Stomach smooth muscle (tissue), 2 donors: ENCODE measurements at regions not wholly inside any gene's neighbourhood (a gene's known extent, or its start where the extent isn't known, plus 50 kb on each side); places are given as distances from the start of the nearest gene placed in this dataset.

Source experiments
- H3K27ac ChIP-seq: one replicate; pipeline ENCODE4 v1.7.0; 2013; ENCODE audit warnings: mild to moderate bottlenecking, low read length, inconsistent platforms
- H3K27me3 ChIP-seq, 2 donors: one replicate each; pipeline ENCODE4 v1.7.0; 2013; ENCODE audit warnings: low read length in 2 of 2; ENCODE audit not compliant: insufficient read depth in 2 of 2, control insufficient read depth in 1 of 2
- H3K36me3 ChIP-seq, 2 donors: one replicate each; pipeline ENCODE4 v1.7.0; 2013; ENCODE audit warnings: low read length in 2 of 2; ENCODE audit not compliant: control insufficient read depth in 2 of 2, insufficient read depth in 2 of 2
- H3K4me1 ChIP-seq: one replicate; pipeline ENCODE4 v1.7.0; 2013; ENCODE audit warnings: low read length; ENCODE audit not compliant: control insufficient read depth, insufficient read depth
- H3K4me3 ChIP-seq, 2 donors: one replicate each; pipeline ENCODE4 v1.7.0; 2013; ENCODE audit warnings: low read length in 2 of 2
- H3K9ac ChIP-seq, 2 donors: one replicate each; pipeline ENCODE4 v1.7.0; 2013; ENCODE audit warnings: low read length in 2 of 2, mild to moderate bottlenecking in 1 of 2
- H3K9me3 ChIP-seq, 2 donors: one replicate each; pipeline ENCODE4 v1.7.0; 2013; ENCODE audit warnings: low read length in 2 of 2; ENCODE audit not compliant: control insufficient read depth in 2 of 2
- donor health status: healthy.
- donor health status: Pancreatic carcinoma.

DNA sequence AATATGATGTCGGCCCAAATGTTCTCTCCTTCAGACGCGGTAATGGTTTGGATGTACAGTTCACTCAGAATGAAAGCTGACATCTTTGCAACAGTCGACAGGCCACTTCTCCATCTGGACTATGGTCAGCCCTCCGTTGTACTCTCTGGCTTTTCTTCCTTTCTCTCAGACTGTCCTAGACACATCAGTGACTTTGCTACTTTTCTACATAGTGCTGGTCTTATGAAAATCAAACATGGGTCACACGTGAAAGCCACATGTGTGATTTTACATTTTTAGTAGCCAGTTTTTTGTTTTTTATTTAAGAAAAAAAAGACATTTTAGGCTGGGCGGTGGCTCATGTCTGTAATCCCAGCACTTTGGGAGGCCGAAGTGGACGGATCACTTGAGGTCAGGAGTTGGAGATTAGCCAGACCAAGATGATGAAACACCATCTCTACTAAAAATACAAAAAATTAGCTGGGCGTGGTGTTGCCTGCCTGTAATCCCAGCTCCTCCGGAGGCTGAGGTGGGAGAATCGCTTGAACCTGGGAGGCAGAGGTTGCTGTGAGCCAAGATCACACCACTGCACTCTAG, 644.1 kb downstream of the KCNJ2 start:
- Histone ChIP-seq H3K4me1 (no peaks in the 10 kb centered on the region), H3K27me3 (no peaks in the 10 kb centered on the region), H3K9ac (no peak overlapping the region), H3K27ac (no peak overlapping the region), H3K36me3 (no peaks in the 10 kb centered on the region), H3K9me3 (no peaks in the 10 kb centered on the region), H3K4me3 (no peak overlapping the region)

DNA sequence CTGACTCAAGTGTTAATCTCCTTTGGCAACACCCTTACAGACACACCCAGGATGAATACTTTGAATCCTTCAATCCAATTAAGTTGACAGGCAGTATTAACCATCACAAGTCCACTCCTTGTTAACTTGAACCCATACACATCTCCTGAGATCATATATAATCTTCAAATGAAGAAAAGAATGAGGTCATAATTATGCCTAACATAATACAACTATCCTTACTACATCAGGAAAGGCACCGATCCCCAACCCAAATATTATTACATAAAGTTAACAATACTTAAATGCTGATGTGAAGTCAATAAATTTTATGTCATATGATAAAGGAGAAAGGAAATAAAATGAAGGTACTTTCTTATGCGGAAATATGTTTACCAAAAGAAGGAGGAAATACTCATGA, 649.9 kb downstream of the KCNJ2 start:
- no peak overlapping the region for H3K9ac ChIP-seq
- no peak overlapping the region for H3K27ac ChIP-seq
- H3K4me1 ChIP-seq, result no peaks in the 10 kb centered on the region
- H3K36me3 ChIP-seq, result no peaks in the 10 kb centered on the region
- H3K9me3 ChIP-seq, result no peaks in the 10 kb centered on the region
- no peaks in the 10 kb centered on the region for H3K27me3 ChIP-seq
- no peak overlapping the region for H3K4me3 ChIP-seq

DNA sequence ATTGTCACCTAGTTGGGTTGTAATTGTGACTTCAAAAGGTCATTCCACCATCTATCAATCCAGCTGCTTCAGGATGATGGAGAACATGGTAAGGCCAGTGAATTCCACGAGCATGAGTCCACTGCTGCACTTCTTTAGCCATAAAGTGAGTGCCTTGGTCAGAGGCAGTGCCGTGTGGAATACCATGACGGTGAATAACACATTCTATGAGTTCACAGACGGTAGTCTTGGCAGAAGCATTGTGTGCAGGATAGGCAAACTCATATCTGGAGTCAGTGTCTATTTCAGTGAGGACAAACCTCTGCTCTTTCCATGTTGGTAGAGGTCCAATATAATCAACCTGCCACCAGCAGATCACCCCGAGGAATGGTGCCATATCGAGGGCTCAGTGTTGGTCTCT, 650.9 kb downstream of the KCNJ2 start:
- Histone ChIP-seq H3K4me3 (no peak overlapping the region), H3K27me3 (no peaks in the 10 kb centered on the region), H3K27ac (no peak overlapping the region), H3K9ac (no peak overlapping the region), H3K4me1 (no peaks in the 10 kb centered on the region), H3K36me3 (no peaks in the 10 kb centered on the region), H3K9me3 (no peaks in the 10 kb centered on the region)

DNA sequence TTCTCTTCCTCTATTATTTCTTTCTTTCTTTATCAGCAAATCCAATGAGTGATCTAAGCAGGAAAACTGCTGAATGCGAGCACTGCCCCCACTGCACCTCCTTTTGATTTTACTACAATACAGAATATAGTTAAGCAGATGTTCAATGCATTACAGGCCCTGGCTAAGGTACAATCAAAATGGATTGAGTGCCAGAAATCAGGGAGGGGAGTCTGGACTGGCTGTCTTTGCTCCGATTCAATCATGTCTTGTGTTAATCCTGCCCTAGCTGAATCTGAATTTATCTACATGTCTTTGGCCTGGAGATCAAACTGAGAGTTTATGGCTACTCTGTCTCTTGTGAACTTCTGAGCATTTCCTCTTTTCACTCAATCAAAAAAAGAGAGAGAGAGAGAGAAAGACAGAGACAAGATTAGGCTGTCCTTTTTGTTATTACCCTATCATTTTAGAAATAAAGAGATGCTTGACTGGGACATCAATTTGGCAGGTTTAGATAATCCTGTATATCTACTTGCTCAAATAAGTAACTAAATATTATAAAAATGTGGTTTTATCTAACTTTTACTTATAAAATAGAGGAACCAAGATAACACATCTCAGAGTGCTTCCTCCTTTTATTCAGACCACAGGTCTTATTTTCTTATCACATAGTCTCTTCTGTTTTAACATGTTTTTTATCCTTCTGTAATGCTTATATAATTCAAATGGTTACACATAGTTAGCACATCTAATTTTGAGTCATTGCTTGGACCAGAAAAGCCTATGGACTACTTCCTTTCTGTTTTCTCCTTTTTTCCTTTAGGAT, 656.2 kb downstream of the KCNJ2 start:
- no peaks in the 10 kb centered on the region for H3K9me3 ChIP-seq
- H3K27ac ChIP-seq, result no peak overlapping the region
- no peaks in the 10 kb centered on the region for H3K27me3 ChIP-seq

DNA sequence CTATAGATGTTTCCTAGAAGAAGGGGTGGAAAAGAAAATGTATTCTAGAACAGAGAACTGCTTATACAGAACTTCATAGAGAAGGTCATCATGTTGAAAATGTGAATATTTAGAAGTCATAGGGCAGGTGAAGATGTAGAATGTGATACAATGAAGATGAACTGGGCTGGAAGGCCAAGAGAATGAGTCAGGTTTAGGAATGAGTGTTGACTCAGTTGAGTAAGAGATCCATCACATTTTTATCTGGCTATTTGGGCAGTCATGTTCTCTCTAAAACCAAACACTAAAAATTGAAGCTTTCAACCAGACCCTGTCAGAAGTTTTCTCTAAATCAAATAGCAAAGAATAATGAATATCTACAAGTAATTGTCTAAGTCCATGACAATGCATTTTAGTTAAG, 660.5 kb downstream of the KCNJ2 start:
- Histone ChIP-seq H3K4me1 (no peaks in the 10 kb centered on the region), H3K36me3 (no peaks in the 10 kb centered on the region), H3K27me3 (no peaks in the 10 kb centered on the region), H3K9me3 (no peaks in the 10 kb centered on the region), H3K9ac (no peak overlapping the region), H3K4me3 (no peak overlapping the region), H3K27ac (no peak overlapping the region)

More for the DNA sequence above, 656.2 kb downstream of the KCNJ2 start:
- H3K9ac ChIP-seq, result no peak overlapping the region
- H3K4me3 ChIP-seq, result no peak overlapping the region
- no peaks in the 10 kb centered on the region for H3K4me1 ChIP-seq
- no peaks in the 10 kb centered on the region for H3K36me3 ChIP-seq

DNA sequence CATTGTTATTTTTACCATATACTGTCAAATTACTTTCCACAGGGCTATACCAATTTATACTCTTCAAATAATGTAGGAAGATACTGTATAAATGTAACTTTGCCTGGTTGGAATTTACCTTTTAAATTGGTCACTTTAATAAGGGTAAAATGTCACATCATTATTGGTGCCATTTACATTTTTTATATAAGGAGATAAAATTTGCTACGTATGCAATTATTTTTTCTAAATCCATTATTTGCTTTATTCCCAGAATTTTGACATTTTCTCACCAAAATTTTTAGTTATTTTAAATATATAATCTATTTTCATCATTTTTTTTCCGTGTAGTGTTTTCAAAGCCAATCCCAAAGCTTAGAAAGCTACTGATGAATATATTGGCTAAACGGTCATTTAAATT, 664.7 kb downstream of the KCNJ2 start:
- no peak overlapping the region for H3K27ac ChIP-seq
- no peaks in the 10 kb centered on the region for H3K4me1 ChIP-seq
- no peaks in the 10 kb centered on the region for H3K27me3 ChIP-seq
- no peak overlapping the region for H3K9ac ChIP-seq
- H3K9me3 ChIP-seq, result no peaks in the 10 kb centered on the region
- H3K36me3 ChIP-seq, result no peaks in the 10 kb centered on the region
- H3K4me3 ChIP-seq, result no peak overlapping the region

DNA sequence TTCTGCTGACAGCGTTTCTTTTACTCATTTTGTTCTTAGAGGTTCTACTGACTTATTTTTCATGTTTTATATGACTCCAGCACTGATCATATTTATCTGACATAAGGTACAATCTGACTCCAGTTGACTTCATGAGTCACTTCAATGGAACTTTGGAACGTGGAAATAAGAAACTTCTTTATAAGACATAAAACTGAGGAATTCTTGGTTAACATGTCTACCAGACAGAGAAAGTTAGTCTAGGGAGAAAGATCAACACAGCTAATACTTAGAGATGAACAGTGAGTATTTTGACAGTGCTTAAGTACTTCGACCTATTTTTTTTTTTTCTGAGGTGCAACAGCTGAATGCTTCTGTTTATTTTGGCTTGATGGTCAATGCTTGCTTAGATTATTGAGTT, 679.5 kb downstream of the KCNJ2 start:
- H3K27me3 ChIP-seq, result no peaks in the 10 kb centered on the region
- no peak overlapping the region for H3K9ac ChIP-seq
- no peaks in the 10 kb centered on the region for H3K36me3 ChIP-seq
- no peaks in the 10 kb centered on the region for H3K9me3 ChIP-seq
- no peak overlapping the region for H3K4me3 ChIP-seq
- H3K27ac ChIP-seq, result no peak overlapping the region
- H3K4me1 ChIP-seq, result no peaks in the 10 kb centered on the region

DNA sequence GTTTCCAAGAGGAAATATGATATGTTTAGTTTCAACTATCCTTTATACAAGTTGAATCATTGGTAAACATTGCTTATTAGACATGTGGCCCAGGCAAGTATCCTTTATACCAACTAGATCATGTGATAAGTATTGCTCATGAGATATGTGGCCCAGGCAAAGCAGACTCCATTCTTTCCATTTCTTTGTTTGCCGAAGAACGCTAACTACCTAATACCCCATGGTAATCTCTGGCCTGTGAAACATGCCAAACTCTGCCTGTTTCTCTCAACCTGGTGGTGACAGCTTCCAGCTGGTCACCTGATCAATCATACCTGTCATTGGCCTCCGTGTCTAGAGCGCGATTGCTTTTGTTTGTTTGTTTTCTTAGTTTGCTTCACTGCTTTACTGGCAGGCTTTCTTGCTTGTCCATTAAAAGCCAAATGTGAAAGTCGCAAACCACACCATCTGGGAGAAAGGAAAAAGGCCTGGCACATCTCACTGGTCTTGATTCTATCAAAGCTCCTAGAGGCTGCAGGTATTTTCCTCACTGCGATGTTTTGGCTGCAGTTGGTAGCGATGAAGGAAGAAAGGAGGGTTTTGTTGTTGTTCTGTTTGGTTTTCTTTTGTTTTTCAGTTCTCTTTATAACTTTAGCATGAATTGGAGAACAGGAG, 686.2 kb downstream of the KCNJ2 start:
- no peaks in the 10 kb centered on the region for H3K9me3 ChIP-seq
- H3K9ac ChIP-seq, result no peak overlapping the region
- no peak overlapping the region for H3K4me3 ChIP-seq
- H3K27ac ChIP-seq, result no peak overlapping the region
- H3K4me1 ChIP-seq, result no peaks in the 10 kb centered on the region
- H3K27me3 ChIP-seq, result no peaks in the 10 kb centered on the region
- no peaks in the 10 kb centered on the region for H3K36me3 ChIP-seq

DNA sequence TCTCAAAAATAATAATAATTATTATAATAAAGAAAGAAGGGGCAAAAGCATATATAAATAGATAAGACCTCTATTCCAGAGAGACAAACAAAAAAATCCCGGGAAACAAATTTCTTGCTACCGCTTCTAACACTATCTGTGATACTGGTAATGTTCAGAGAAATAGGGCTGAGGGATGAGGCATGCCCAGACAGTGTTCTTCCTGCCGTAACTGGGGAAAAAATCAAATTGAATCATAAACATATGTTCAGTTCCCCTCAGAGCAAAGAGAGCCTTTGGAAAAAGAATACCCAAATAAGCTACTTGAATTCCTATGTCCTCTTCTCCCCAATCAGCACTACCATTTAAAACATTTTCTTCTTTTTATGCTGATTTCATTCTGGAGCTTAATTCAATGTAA, 688.0 kb downstream of the KCNJ2 start:
- H3K4me3 ChIP-seq, result no peak overlapping the region
- H3K27me3 ChIP-seq, result no peaks in the 10 kb centered on the region
- H3K27ac ChIP-seq, result no peak overlapping the region
- no peaks in the 10 kb centered on the region for H3K9me3 ChIP-seq
- no peak overlapping the region for H3K9ac ChIP-seq
- no peaks in the 10 kb centered on the region for H3K4me1 ChIP-seq
- H3K36me3 ChIP-seq, result no peaks in the 10 kb centered on the region

DNA sequence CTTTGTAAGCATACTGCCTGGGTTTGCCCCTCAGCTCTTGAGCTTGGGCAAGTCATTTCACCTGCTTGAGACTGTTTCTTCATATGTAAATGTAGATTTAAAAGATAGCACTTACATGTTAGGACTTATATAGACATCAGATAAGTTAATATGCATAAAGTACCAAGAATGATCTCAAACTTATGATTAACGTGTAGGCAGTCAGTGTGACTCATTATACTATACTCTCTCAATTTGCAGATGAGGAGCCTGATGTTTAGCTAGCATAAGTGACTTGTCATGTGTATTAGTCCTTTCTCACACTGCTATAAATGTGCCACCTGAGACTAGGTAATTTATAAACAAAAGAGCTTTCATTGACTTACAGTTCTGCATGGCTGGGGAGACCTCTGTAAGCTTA, 690.5 kb downstream of the KCNJ2 start:
- no peaks in the 10 kb centered on the region for H3K27me3 ChIP-seq

DNA sequence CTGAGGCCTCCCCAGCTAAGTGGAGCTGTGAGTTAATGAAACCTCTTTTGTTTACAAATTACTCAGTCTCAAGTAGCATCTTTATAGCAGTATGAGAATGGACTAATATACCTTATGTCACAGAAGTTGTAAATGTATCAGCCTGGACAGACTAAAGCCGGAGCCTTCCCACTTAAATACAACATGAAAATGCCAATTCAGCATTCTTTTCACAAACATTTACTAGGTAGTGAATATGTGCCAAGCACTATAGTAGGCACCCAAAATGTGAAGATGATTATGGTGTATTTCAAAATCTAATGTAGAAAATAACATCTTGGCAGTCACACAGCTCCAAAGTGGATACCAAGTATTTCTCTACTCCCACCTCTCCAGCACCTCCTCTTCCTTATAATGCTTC, 693.0 kb downstream of the KCNJ2 start:
- no peaks in the 10 kb centered on the region for H3K36me3 ChIP-seq
- no peak overlapping the region for H3K27ac ChIP-seq
- no peak overlapping the region for H3K4me3 ChIP-seq
- H3K9me3 ChIP-seq, result no peaks in the 10 kb centered on the region
- H3K27me3 ChIP-seq, result no peaks in the 10 kb centered on the region
- no peak overlapping the region for H3K9ac ChIP-seq
- H3K4me1 ChIP-seq, result no peaks in the 10 kb centered on the region

More for the DNA sequence above, 690.5 kb downstream of the KCNJ2 start:
- Histone ChIP-seq H3K4me3 (no peak overlapping the region), H3K9me3 (no peaks in the 10 kb centered on the region), H3K4me1 (no peaks in the 10 kb centered on the region), H3K27ac (no peak overlapping the region), H3K9ac (no peak overlapping the region), H3K36me3 (no peaks in the 10 kb centered on the region)
